Breast epithelium (tissue), 4 donors: ENCODE measurements at regions not wholly inside any gene's neighbourhood (a gene's known extent, or its start where the extent isn't known, plus 50 kb on each side); places are given as distances from the start of the nearest gene placed in this dataset.

Source experiments
- DNase-seq, 2 donors: peaks; one replicate each; pipeline ENCODE4 v3.0.0-alpha.2; 2019; ENCODE audit warnings: low spot score in 2 of 2
- H3K27ac ChIP-seq, 2 donors: fragments of 200-600 bp; sonication (generic) in 1 of 2; one replicate each; pipeline ENCODE4 v1.5.1; 2016 to 2019; ENCODE audit warnings: mild to moderate bottlenecking in 1 of 2
- H3K27me3 ChIP-seq, 2 donors: fragments of 200-600 bp; sonication (generic) in 1 of 2; one replicate each; pipeline versions ENCODE4 v1.5.1 to v1.6.0; 2017 to 2019; ENCODE audit warnings: control low read depth in 1 of 2, mild to moderate bottlenecking in 1 of 2
- H3K36me3 ChIP-seq: fragments of 200-600 bp; one replicate; pipeline ENCODE4 v1.5.1; 2019
- H3K4me1 ChIP-seq, 2 donors: fragments of 200-600 bp; sonication (generic); one replicate each; pipeline ENCODE4 v1.5.1; 2016 to 2019; ENCODE audit warnings: control low read depth in 1 of 2
- H3K4me3 ChIP-seq, 3 donors: fragments of 200-600 bp; sonication (generic); 1 replicate in 2 of 3; 2 replicates in 1 of 3; pipeline ENCODE4 v1.5.1; 2016 to 2019; ENCODE audit warnings: mild to moderate bottlenecking in 3 of 3, moderate library complexity in 2 of 3
- H3K9me3 ChIP-seq, 2 donors: fragments of 200-600 bp; sonication (generic) in 1 of 2; one replicate each; pipeline ENCODE4 v1.5.1; 2016 to 2019; ENCODE audit warnings: control low read depth in 1 of 2
- POLR2A ChIP-seq: fragments of 450-650 bp; IDR thresholded peaks from one replicate; pipeline ENCODE4 v1.6.1; 2016; ENCODE audit warnings: antibody characterized with exemption, mild to moderate bottlenecking, moderate library complexity
- POLR2AphosphoS5 ChIP-seq, 3 donors: sonication (generic); formaldehyde crosslinking; IDR thresholded peaks; one replicate each; pipeline ENCODE4 v1.6.1; 2017; ENCODE audit warnings: antibody characterized with exemption in 3 of 3
- intact Hi-C: fragments of 100-400 bp; cut with DNase I; formaldehyde crosslinking; loops from one replicate; pipeline ENCODE4 v1.15.1; 2023; ENCODE audit warnings: low total_unique reads
- TF ChIP-seq, protein P1 (sequence below), 3 donors: fragments of 450-650 bp; IDR thresholded peaks; one replicate each; pipeline ENCODE4 v1.5.1; 2016 to 2017; ENCODE audit warnings: antibody characterized with exemption in 3 of 3, mild to moderate bottlenecking in 3 of 3, moderate library complexity in 3 of 3

DNA sequence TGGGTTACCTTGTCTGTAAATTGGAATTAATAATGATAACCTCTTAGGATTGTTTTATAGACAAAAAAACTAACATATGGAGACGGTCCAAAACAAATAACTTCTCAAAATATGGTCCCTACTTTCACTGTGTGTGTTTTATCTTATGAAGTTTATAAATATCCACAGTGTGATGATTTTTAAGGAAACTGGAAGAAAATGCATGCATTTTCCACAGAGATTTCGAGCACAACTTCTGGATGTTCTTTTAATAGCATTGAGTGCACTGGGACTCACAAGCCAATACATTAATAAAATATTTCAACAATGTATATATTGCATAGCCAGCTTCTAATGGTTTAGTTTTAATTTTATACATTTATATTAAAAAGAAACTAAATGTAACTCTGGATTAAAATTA lies 87.9 kb upstream of the SPHKAP start:
- no peaks in the 10 kb centered on the region for H3K27me3 ChIP-seq
- no peak overlapping the region for H3K4me3 ChIP-seq
- no peaks in the 10 kb centered on the region for H3K36me3 ChIP-seq
- TF ChIP-seq POLR2A (no peak), POLR2AphosphoS5 (IDR thresholded peaks at IDR 0.05) (no peak)
- TF ChIP-seq, protein P1, sequence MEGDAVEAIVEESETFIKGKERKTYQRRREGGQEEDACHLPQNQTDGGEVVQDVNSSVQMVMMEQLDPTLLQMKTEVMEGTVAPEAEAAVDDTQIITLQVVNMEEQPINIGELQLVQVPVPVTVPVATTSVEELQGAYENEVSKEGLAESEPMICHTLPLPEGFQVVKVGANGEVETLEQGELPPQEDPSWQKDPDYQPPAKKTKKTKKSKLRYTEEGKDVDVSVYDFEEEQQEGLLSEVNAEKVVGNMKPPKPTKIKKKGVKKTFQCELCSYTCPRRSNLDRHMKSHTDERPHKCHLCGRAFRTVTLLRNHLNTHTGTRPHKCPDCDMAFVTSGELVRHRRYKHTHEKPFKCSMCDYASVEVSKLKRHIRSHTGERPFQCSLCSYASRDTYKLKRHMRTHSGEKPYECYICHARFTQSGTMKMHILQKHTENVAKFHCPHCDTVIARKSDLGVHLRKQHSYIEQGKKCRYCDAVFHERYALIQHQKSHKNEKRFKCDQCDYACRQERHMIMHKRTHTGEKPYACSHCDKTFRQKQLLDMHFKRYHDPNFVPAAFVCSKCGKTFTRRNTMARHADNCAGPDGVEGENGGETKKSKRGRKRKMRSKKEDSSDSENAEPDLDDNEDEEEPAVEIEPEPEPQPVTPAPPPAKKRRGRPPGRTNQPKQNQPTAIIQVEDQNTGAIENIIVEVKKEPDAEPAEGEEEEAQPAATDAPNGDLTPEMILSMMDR (IDR thresholded peaks at IDR 0.05), result no peak
- H3K9me3 ChIP-seq, result no peaks in the 10 kb centered on the region
- intact Hi-C loops, result no loop called here
- no peak for DNase-seq
- H3K4me1 ChIP-seq, result no peaks in the 10 kb centered on the region
- no peak overlapping the region for H3K27ac ChIP-seq

DNA sequence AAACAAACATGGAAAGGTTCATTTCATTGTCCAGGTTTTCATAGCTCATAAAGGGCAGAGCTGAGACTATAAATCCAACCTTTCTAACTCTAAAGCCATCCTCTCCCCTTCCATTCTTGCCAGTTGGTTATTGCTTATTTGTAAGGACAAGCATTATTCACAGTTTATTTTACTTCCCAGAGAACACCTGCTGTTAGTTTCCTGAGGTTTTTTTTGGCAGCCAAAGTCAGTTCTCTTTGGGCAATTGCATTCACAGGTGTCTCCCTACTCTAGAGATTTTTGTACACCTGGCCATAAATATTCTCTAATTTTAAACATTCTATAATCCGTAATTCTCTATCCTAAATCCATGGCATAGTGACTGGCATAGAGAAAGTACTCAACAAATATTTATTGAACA lies 87.3 kb upstream of the SPHKAP start:
- no peak overlapping the region for H3K4me3 ChIP-seq
- no peaks in the 10 kb centered on the region for H3K9me3 ChIP-seq
- TF ChIP-seq POLR2AphosphoS5 (IDR thresholded peaks at IDR 0.05) (no peak), POLR2A (no peak)
- TF ChIP-seq, protein P1 (IDR thresholded peaks at IDR 0.05), result no peak
- H3K4me1 ChIP-seq, result no peaks in the 10 kb centered on the region
- no peak overlapping the region for H3K27ac ChIP-seq
- DNase-seq, result no peak
- no peaks in the 10 kb centered on the region for H3K36me3 ChIP-seq
- H3K27me3 ChIP-seq, result no peaks in the 10 kb centered on the region
- intact Hi-C loops, result no loop called here

DNA sequence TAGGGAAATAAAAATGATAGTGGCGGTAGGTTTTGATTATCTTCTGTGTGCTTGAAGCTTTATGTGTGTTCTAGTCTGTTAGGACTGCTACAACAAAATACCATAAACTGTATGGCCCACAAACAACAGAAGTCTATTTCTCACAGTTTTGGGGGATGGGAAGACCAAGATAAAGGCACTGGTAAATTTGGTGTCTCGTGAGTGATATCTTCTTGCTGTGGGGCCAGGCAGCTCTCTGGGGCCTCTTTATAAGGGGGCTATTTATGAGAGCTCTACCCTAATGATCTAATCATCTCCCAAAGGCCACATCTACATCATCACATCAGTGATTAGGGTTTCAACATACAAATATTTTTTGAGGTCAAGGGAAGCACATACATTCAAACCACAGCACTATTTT lies 86.8 kb upstream of the SPHKAP start:
- no peaks in the 10 kb centered on the region for H3K27me3 ChIP-seq
- no peak overlapping the region for H3K4me3 ChIP-seq
- intact Hi-C loops, result no loop called here
- no peaks in the 10 kb centered on the region for H3K4me1 ChIP-seq
- no peak for DNase-seq
- TF ChIP-seq, protein P1 (IDR thresholded peaks at IDR 0.05), result no peak
- no peak for TF ChIP-seq POLR2A
- no peak for TF ChIP-seq POLR2AphosphoS5 (IDR thresholded peaks at IDR 0.05)
- H3K36me3 ChIP-seq, result no peaks in the 10 kb centered on the region
- H3K27ac ChIP-seq, result no peak overlapping the region
- no peaks in the 10 kb centered on the region for H3K9me3 ChIP-seq

DNA sequence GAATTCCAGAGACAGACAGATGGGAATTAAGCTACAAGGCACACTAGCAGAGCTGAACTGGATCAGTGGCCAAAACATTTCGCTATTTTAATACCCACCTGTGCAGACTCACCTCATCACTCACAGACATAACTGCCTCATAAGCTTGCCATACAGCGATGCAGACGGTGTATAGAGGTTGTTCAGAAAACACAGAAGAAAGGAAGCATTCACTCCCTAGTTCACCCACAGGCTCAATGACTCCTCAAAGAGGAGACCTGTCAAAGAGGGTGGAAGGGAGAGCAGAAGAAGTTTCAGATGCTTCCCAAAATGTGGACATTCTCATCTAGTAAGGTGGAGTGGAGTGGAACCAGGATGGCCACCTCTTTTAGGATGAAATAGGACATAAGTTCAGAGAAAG lies 81.7 kb upstream of the SPHKAP start:
- H3K36me3 ChIP-seq, result no peaks in the 10 kb centered on the region
- H3K4me1 ChIP-seq, result no peaks in the 10 kb centered on the region
- intact Hi-C loops, result no loop called here
- no peak overlapping the region for H3K27ac ChIP-seq
- TF ChIP-seq POLR2A, result no peak
- TF ChIP-seq, protein P1 (IDR thresholded peaks at IDR 0.05), result no peak
- TF ChIP-seq POLR2AphosphoS5 (IDR thresholded peaks at IDR 0.05), result no peak
- H3K4me3 ChIP-seq, result no peak overlapping the region
- no peak for DNase-seq
- no peaks in the 10 kb centered on the region for H3K27me3 ChIP-seq
- H3K9me3 ChIP-seq, result no peaks in the 10 kb centered on the region

DNA sequence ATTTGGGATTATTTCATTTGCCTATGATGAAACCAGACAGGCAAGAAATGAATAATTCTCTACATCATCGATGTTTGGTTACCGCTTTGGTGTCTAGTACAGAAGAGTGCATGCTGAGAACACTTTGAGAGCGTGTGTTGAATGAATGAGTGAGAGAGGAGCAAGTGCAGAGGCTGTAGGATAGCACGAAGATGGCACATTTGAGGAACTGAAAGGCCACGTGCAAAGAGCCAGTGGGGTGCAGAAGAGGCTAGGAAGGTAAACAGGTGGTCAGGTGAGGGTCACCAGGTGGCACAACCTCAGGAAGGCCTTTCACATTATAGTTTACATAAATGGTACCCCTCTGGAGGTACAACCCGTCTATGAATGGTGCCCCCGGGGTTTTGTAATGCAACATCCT lies 80.1 kb upstream of the SPHKAP start:
- Histone ChIP-seq H3K4me1 (no peaks in the 10 kb centered on the region), H3K27me3 (no peaks in the 10 kb centered on the region), H3K9me3 (no peaks in the 10 kb centered on the region), H3K4me3 (no peak overlapping the region), H3K36me3 (no peaks in the 10 kb centered on the region), H3K27ac (no peak overlapping the region)
- TF ChIP-seq POLR2A (no peak), POLR2AphosphoS5 (IDR thresholded peaks at IDR 0.05) (no peak)
- TF ChIP-seq, protein P1 (IDR thresholded peaks at IDR 0.05), result no peak
- no peak for DNase-seq
- intact Hi-C loops, result no loop called here
